Endodermal cell (in vitro differentiated cells): ENCODE measurements at regions not wholly inside any gene's neighbourhood (a gene's known extent, or its start where the extent isn't known, plus 50 kb on each side); places are given as distances from the start of the nearest gene placed in this dataset.

Source experiments
- DNase-seq: peaks from one replicate; pipeline ENCODE4 v3.0.0-alpha.2; 2017
- H3K27ac ChIP-seq: 2 replicates; pipeline ENCODE4 v1.5.1; 2013; ENCODE audit warnings: mild to moderate bottlenecking, low read depth, low read length, moderate library complexity
- H3K27me3 ChIP-seq: 2 replicates; pipeline ENCODE4 v1.6.1; 2013; ENCODE audit warnings: mild to moderate bottlenecking, low read length, moderate library complexity; ENCODE audit not compliant: insufficient read depth, control insufficient read depth, poor library complexity, severe bottlenecking
- H3K36me3 ChIP-seq: 2 replicates; pipeline ENCODE4 v1.7.0; 2013; ENCODE audit warnings: mild to moderate bottlenecking, low read length, moderate library complexity; ENCODE audit not compliant: control insufficient read depth, insufficient read depth
- H3K4me1 ChIP-seq: one replicate; pipeline ENCODE4 v1.7.0; 2013; ENCODE audit warnings: low read length; ENCODE audit not compliant: control insufficient read depth, insufficient read depth
- H3K4me3 ChIP-seq: 2 replicates; pipeline ENCODE4 v1.5.1; 2013; ENCODE audit warnings: mild to moderate bottlenecking, low read length, moderate library complexity
- H3K9ac ChIP-seq: 2 replicates; pipeline ENCODE4 v1.6.1; 2013; ENCODE audit warnings: mild to moderate bottlenecking, low read length, moderate library complexity; ENCODE audit not compliant: poor library complexity, severe bottlenecking; ENCODE audit errors: extremely low read depth
- H3K9me3 ChIP-seq: 2 replicates; pipeline ENCODE4 v1.6.1; 2013; ENCODE audit warnings: mild to moderate bottlenecking, low read length, moderate library complexity; ENCODE audit not compliant: control insufficient read depth
- H3K27ac Mint-ChIP-seq: 2 replicates; pipeline ENCODE4 v1.8.0; 2020; ENCODE audit warnings: mixed read lengths
- H3K27me3 Mint-ChIP-seq: 2 replicates; pipeline ENCODE4 v1.8.0; 2021; ENCODE audit warnings: mild to moderate bottlenecking, mixed read lengths; ENCODE audit not compliant: insufficient read depth
- H3K36me3 Mint-ChIP-seq: 2 replicates; pipeline ENCODE4 v1.8.0; 2020; ENCODE audit warnings: low read depth, mixed read lengths
- H3K4me1 Mint-ChIP-seq: 2 replicates; pipeline ENCODE4 v1.8.0; 2020; ENCODE audit warnings: mixed read lengths
- H3K4me3 Mint-ChIP-seq: 2 replicates; pipeline ENCODE4 v1.8.0; 2020; ENCODE audit warnings: mild to moderate bottlenecking, moderate library complexity, mixed read lengths
- H3K9me3 Mint-ChIP-seq: 2 replicates; pipeline ENCODE4 v1.8.0; 2020; ENCODE audit warnings: mild to moderate bottlenecking, mixed read lengths
- CTCF ChIP-seq: fragments of 200-600 bp; sonication (generic); conservative IDR thresholded peaks from 2 replicates; pipeline ENCODE4 v1.5.0; 2021; ENCODE audit warnings: antibody characterized with exemption, mild to moderate bottlenecking
- WGBS, 2 experiments: methylation state at CpG; one replicate each; pipeline versions ENCODE4 v1.1.5 to v1.1.7; 2013; ENCODE audit warnings: missing lambda C conversion rate in 2 of 2, mixed read lengths in 1 of 2; ENCODE audit not compliant: insufficient coverage in 1 of 2, insufficient read length in 1 of 2; 5-methylcytosine and 5-hydroxymethylcytosine counted together

- Mint-ChIP-seq H3K4me1 (peaks cover 7% of the 10 kb centered on the region), H3K36me3 (no peaks in the 10 kb centered on the region), H3K27ac (no peak overlapping the region), H3K4me3 (no peak overlapping the region), H3K27me3 (peaks cover 19% of the 10 kb centered on the region), H3K9me3 (no peaks in the 10 kb centered on the region)
- Histone ChIP-seq H3K4me3 (no peak overlapping the region), H3K4me1 (no peaks in the 10 kb centered on the region), H3K36me3 (no peaks in the 10 kb centered on the region), H3K27ac (no peak overlapping the region), H3K27me3 (no peaks in the 10 kb centered on the region), H3K9me3 (no peaks in the 10 kb centered on the region), H3K9ac (no peak overlapping the region)
- no peak for DNase-seq
- TF ChIP-seq CTCF = no peak
- 79 to 90% methylated on average over 3 to 6 of the region's 6 CpGs for WGBS, 2 experiments
Observed at GRCh38 chr13:42396901-42397655, 125.1 kb downstream of the AKAP11 start.

GRCh38 chr13:42398533-42398932 lies 126.6 kb downstream of the AKAP11 start:
- peaks cover 16% of the 10 kb centered on the region for H3K27me3 Mint-ChIP-seq
- H3K36me3 ChIP-seq = no peaks in the 10 kb centered on the region
- 91 to 94% methylated on average over 4 of the region's 4 CpGs for WGBS, 2 experiments
- no peak overlapping the region for H3K27ac ChIP-seq
- H3K4me3 Mint-ChIP-seq = no peak overlapping the region
- no peaks in the 10 kb centered on the region for H3K36me3 Mint-ChIP-seq
- no peaks in the 10 kb centered on the region for H3K9me3 ChIP-seq
- no peak for TF ChIP-seq CTCF
- no peaks in the 10 kb centered on the region for H3K4me1 Mint-ChIP-seq
- no peaks in the 10 kb centered on the region for H3K4me1 ChIP-seq
- no peak overlapping the region for H3K9ac ChIP-seq
- H3K4me3 ChIP-seq = no peak overlapping the region
- no peaks in the 10 kb centered on the region for H3K9me3 Mint-ChIP-seq
- DNase-seq = no peak
- no peak overlapping the region for H3K27ac Mint-ChIP-seq
- no peaks in the 10 kb centered on the region for H3K27me3 ChIP-seq

GRCh38 chr13:42400188-42400833 lies 128.4 kb downstream of the AKAP11 start:
- H3K36me3 ChIP-seq = no peaks in the 10 kb centered on the region
- no peak overlapping the region for H3K9ac ChIP-seq
- Mint-ChIP-seq H3K27me3 (no peaks in the 10 kb centered on the region), H3K36me3 (no peaks in the 10 kb centered on the region), H3K4me1 (no peaks in the 10 kb centered on the region), H3K9me3 (no peaks in the 10 kb centered on the region), H3K4me3 (no peak overlapping the region), H3K27ac (no peak overlapping the region)
- no peaks in the 10 kb centered on the region for H3K27me3 ChIP-seq
- H3K4me1 ChIP-seq = no peaks in the 10 kb centered on the region
- no peak for DNase-seq
- no peak overlapping the region for H3K27ac ChIP-seq
- no peak overlapping the region for H3K4me3 ChIP-seq
- no peaks in the 10 kb centered on the region for H3K9me3 ChIP-seq
- no peak for TF ChIP-seq CTCF
- 86% methylated on average over 1 of the region's 1 CpG; no CpG with 5 or more reads in 1 of the 2 experiments for WGBS, 2 experiments
